HEK293T (cell line): ENCODE measurements at regions not wholly inside any gene's neighbourhood (a gene's known extent, or its start where the extent isn't known, plus 50 kb on each side); places are given as distances from the start of the nearest gene placed in this dataset.

Experiments
- CTBP1 ChIP-seq: fragments of 450-650 bp; IDR thresholded peaks from 2 replicates; pipeline ENCODE4 v1.6.1; 2016; ENCODE audit warnings: borderline replicate concordance
- FOXM1 ChIP-seq: fragments of 450-650 bp; IDR thresholded peaks from 2 replicates; pipeline ENCODE4 v1.6.1; 2017; ENCODE audit warnings: mild to moderate bottlenecking, borderline replicate concordance
- HDGF ChIP-seq: fragments of 450-650 bp; IDR thresholded peaks from 2 replicates; pipeline ENCODE4 v1.6.1; 2017; ENCODE audit warnings: antibody characterized with exemption, borderline replicate concordance
- L3MBTL2 ChIP-seq: fragments of 450-650 bp; conservative IDR thresholded peaks from 2 replicates; pipeline ENCODE4 v1.6.1; 2016; ENCODE audit warnings: mild to moderate bottlenecking
- NFRKB ChIP-seq: fragments of 450-650 bp; IDR thresholded peaks from 2 replicates; pipeline ENCODE4 v1.6.1; 2016; ENCODE audit warnings: mild to moderate bottlenecking, moderate library complexity

GRCh38 chr13:47190696-47191305 is 293.9 kb upstream of the HTR2A start:
- TF ChIP-seq NFRKB = no peak
- no peak for TF ChIP-seq HDGF
- TF ChIP-seq L3MBTL2 = no peak
- TF ChIP-seq CTBP1 = no peak
- no peak for TF ChIP-seq FOXM1
